ENCODE measurements at regions not wholly inside any gene's neighbourhood (a gene's known extent, or its start where the extent isn't known, plus 50 kb on each side); places are given as distances from the start of the nearest gene placed in this dataset.

DNA sequence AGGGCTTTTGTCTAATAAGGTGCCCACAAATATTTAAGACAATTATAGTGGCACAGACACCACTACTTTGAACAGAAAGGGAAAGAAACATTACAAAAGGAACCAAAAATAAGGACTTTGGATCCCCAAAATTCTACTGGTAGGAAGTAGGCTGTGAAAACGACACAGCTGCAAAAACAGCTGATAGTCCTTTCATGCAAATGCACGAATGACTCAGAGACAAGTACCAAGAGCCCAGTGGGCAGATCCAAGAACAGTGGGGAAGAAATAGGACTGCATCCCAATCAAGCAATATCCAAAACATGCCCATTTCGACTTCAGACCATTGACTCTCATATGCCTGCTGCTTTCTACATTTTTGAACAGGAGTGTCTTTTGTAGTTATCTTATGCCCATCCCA lies 269.4 kb upstream of the NBEA start:
- TF ChIP-seq POLR2A (IDR thresholded peaks at IDR 0.05; ENCODE audit: low read length) (no peak), GATA1 (IDR thresholded peaks at IDR 0.05; ENCODE audit: low read depth, low read length) (no peak)

Data from erythroblast (primary cell).